Uterus (tissue), 2 donors: ENCODE measurements at regions not wholly inside any gene's neighbourhood (a gene's known extent, or its start where the extent isn't known, plus 50 kb on each side); places are given as distances from the start of the nearest gene placed in this dataset.

ENCODE experiments used
- POLR2A ChIP-seq, 2 donors: fragments of 450-650 bp; IDR thresholded peaks; one replicate each; pipeline ENCODE4 v1.6.1; 2016; ENCODE audit warnings: antibody characterized with exemption in 2 of 2, mild to moderate bottlenecking in 1 of 2, moderate library complexity in 1 of 2
- TF ChIP-seq, protein P1 (sequence below), 4 experiments: fragments of 200-600 bp in 2 of 4; fragments of 450-650 bp in 2 of 4; sonication (generic) in 2 of 4; IDR thresholded peaks; one replicate each; pipeline ENCODE4 v1.5.1; 2016 to 2019; ENCODE audit warnings: antibody characterized with exemption in 4 of 4, mild to moderate bottlenecking in 2 of 4, moderate library complexity in 1 of 4

DNA sequence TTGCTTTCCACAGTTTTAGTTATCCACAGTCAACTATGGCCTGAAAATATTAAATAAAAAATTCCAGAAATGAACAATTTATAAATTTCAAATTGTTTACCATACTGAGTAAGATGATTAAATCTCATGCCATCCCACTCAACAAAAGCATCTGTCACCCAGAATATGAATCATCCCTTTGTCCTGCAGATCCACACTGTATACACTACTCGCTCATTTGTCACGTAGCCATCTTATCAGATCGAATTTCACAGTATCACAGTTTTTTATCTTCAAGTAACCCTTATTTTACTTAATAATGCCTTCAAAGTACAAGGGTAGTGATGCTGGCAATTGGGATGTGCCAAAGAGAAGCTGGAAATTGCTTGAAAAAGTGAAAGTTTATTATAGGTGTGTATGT, 291.8 kb upstream of the LRATD1 start:
- TF ChIP-seq POLR2A (IDR thresholded peaks at IDR 0.05), result no peak
- TF ChIP-seq, protein P1, sequence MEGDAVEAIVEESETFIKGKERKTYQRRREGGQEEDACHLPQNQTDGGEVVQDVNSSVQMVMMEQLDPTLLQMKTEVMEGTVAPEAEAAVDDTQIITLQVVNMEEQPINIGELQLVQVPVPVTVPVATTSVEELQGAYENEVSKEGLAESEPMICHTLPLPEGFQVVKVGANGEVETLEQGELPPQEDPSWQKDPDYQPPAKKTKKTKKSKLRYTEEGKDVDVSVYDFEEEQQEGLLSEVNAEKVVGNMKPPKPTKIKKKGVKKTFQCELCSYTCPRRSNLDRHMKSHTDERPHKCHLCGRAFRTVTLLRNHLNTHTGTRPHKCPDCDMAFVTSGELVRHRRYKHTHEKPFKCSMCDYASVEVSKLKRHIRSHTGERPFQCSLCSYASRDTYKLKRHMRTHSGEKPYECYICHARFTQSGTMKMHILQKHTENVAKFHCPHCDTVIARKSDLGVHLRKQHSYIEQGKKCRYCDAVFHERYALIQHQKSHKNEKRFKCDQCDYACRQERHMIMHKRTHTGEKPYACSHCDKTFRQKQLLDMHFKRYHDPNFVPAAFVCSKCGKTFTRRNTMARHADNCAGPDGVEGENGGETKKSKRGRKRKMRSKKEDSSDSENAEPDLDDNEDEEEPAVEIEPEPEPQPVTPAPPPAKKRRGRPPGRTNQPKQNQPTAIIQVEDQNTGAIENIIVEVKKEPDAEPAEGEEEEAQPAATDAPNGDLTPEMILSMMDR (IDR thresholded peaks at IDR 0.05), result no peak
